Trophoblast cell (in vitro differentiated cells and primary cell): ENCODE measurements at regions not wholly inside any gene's neighbourhood (a gene's known extent, or its start where the extent isn't known, plus 50 kb on each side); places are given as distances from the start of the nearest gene placed in this dataset.

Source experiments
- DNase-seq, 2 donors: peaks; one replicate each; pipeline ENCODE4 v3.0.0-alpha.2; 2016
- H2AFZ ChIP-seq: 2 replicates; pipeline ENCODE4 v1.6.1; 2013; ENCODE audit warnings: low read length, moderate library complexity, mild to moderate bottlenecking; ENCODE audit not compliant: insufficient read depth, poor library complexity
- H2AK5ac ChIP-seq: 2 replicates; pipeline ENCODE4 v1.6.1; 2013; ENCODE audit warnings: mild to moderate bottlenecking, low read length
- H2BK120ac ChIP-seq: 2 replicates; pipeline ENCODE4 v1.6.1; 2013; ENCODE audit warnings: low read length, mild to moderate bottlenecking, moderate library complexity; ENCODE audit not compliant: insufficient read depth, poor library complexity
- H2BK12ac ChIP-seq: 2 replicates; pipeline ENCODE4 v1.6.1; 2013; ENCODE audit warnings: mild to moderate bottlenecking, low read length, moderate library complexity
- H2BK5ac ChIP-seq: 2 replicates; pipeline ENCODE4 v1.6.1; 2013; ENCODE audit warnings: low read length, low read depth, moderate library complexity, mild to moderate bottlenecking; ENCODE audit not compliant: poor library complexity
- H3K14ac ChIP-seq: 2 replicates; pipeline ENCODE4 v1.6.1; 2013; ENCODE audit warnings: mild to moderate bottlenecking, low read length
- H3K18ac ChIP-seq: 2 replicates; pipeline ENCODE4 v1.6.1; 2013; ENCODE audit warnings: mild to moderate bottlenecking, low read length
- H3K23ac ChIP-seq: 2 replicates; pipeline ENCODE4 v1.6.1; 2013; ENCODE audit warnings: low read length
- H3K27ac ChIP-seq: 2 replicates; pipeline ENCODE4 v1.5.1; 2013; ENCODE audit warnings: low read depth, mild to moderate bottlenecking, inconsistent platforms, low read length, moderate library complexity
- H3K27me3 ChIP-seq: 2 replicates; pipeline ENCODE4 v1.6.1; 2013; ENCODE audit warnings: inconsistent platforms, mild to moderate bottlenecking, low read length, moderate library complexity; ENCODE audit not compliant: insufficient read depth
- H3K36me3 ChIP-seq, 2 experiments: 1 replicate in 1 of 2; 2 replicates in 1 of 2; pipeline ENCODE4 v1.6.1; 2013; ENCODE audit warnings: low read length in 2 of 2, mild to moderate bottlenecking in 2 of 2, moderate library complexity in 1 of 2; ENCODE audit not compliant: insufficient read depth in 2 of 2, control insufficient read depth in 1 of 2
- H3K4ac ChIP-seq: 2 replicates; pipeline ENCODE4 v1.6.1; 2013; ENCODE audit warnings: low read depth, mild to moderate bottlenecking, low read length, moderate library complexity
- H3K4me1 ChIP-seq, 2 experiments: 1 replicate in 1 of 2; 2 replicates in 1 of 2; pipeline ENCODE4 v1.6.1; 2013; ENCODE audit warnings: low read length in 2 of 2, mild to moderate bottlenecking in 2 of 2, moderate library complexity in 1 of 2; ENCODE audit not compliant: insufficient read depth in 2 of 2, control insufficient read depth in 1 of 2
- H3K4me2 ChIP-seq: 2 replicates; pipeline ENCODE4 v1.6.1; 2013; ENCODE audit warnings: inconsistent platforms, mild to moderate bottlenecking, low read length, moderate library complexity
- H3K4me3 ChIP-seq: 2 replicates; pipeline ENCODE4 v1.5.1; 2013; ENCODE audit warnings: mild to moderate bottlenecking, low read depth, low read length, inconsistent platforms
- H3K79me1 ChIP-seq: one replicate; pipeline ENCODE4 v1.6.1; 2013; ENCODE audit warnings: low read length
- H3K79me2 ChIP-seq: 2 replicates; pipeline ENCODE4 v1.6.1; 2013; ENCODE audit warnings: low read length, mild to moderate bottlenecking; ENCODE audit not compliant: control insufficient read depth, insufficient read depth, poor library complexity
- H3K9ac ChIP-seq: 2 replicates; pipeline ENCODE4 v1.6.1; 2013; ENCODE audit warnings: mild to moderate bottlenecking, low read length
- H3K9me3 ChIP-seq: 2 replicates; pipeline ENCODE4 v1.6.1; 2013; ENCODE audit warnings: low read depth, mild to moderate bottlenecking, control low read depth, inconsistent platforms, low read length; ENCODE audit not compliant: insufficient read depth
- H4K12ac ChIP-seq: 2 replicates; pipeline ENCODE4 v1.6.1; 2013; ENCODE audit warnings: low read depth, mild to moderate bottlenecking, low read length, moderate library complexity
- H4K8ac ChIP-seq: 2 replicates; pipeline ENCODE4 v1.6.1; 2013; ENCODE audit warnings: low read depth, mild to moderate bottlenecking, low read length, moderate library complexity
- H4K91ac ChIP-seq: one replicate; pipeline ENCODE4 v1.6.1; 2013; ENCODE audit warnings: low read depth, mild to moderate bottlenecking, low read length, moderate library complexity
- WGBS: extraction: QIAGEN DNeasy Blood & Tissue Kit; methylation state at CpG from one replicate; pipeline ENCODE4 v1.1.7; 2013; ENCODE audit warnings: missing lambda C conversion rate; ENCODE audit not compliant: insufficient read length, insufficient coverage; ENCODE audit errors: extremely low coverage; 5-methylcytosine and 5-hydroxymethylcytosine counted together

DNA sequence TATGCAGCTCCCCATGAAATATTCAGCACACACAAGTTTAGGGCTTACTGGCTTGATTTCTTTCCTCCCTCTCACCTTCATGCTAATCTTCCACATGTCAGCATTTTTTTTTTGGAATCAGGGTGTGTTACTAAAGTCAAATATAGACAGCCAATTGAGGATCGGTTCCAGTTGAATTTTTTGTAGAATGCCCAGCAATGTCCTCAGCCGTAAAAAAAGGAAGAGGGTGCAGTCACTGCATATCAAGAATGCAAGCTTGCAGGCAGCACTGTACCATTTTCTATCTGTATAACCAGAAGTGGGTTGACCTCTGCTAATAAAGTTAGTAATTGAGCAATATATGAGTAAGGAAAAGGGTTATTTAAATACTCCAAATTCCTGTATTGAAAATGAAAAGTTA, 51.4 kb upstream of the CHMP2B start:
- Histone ChIP-seq H2AFZ (no peak overlapping the region), H3K23ac (no peak overlapping the region), H4K91ac (no peak overlapping the region), H2BK12ac (no peak overlapping the region), H3K79me2 (no peaks in the 10 kb centered on the region), H2BK5ac (no peak overlapping the region), H3K9ac (no peak overlapping the region), H3K9me3 (no peaks in the 10 kb centered on the region), H2AK5ac (no peak overlapping the region), H4K12ac (no peak overlapping the region), H3K18ac (no peak overlapping the region), H3K36me3 (no peaks in the 10 kb centered on the region), H3K4me3 (no peak overlapping the region), H3K14ac (no peak overlapping the region), H3K79me1 (no peaks in the 10 kb centered on the region), H3K4me1 (no peaks in the 10 kb centered on the region), H3K27me3 (no peaks in the 10 kb centered on the region), H3K27ac (no peak overlapping the region), H3K4me2 (no peak overlapping the region), H3K4ac (no peak overlapping the region), H4K8ac (no peak overlapping the region), H2BK120ac (no peak overlapping the region)
- no peak for DNase-seq
- no CpG with 5 or more reads among the region's 2 CpGs for WGBS

DNA sequence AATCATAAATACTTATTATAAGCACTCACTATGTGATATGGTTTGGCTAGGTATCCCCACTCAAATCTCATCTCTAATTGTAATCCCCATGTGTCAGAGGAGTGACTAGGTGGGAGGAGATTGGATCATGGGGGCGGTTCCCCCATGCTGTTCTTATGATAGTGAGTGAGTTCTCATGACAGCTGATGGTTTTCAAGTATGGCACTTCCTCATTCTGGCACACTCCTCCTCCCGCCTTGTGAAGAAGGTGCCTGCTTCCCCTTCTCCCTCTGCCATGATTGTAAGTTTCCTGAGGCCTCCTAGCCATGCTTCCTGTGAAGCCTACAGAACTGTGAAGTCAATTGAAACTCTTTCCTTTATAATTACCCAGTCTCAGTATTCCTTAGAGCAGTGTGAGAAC, 53.3 kb upstream of the CHMP2B start:
- Histone ChIP-seq H3K4me2 (no peak overlapping the region), H3K27me3 (no peaks in the 10 kb centered on the region), H4K8ac (no peak overlapping the region), H3K23ac (no peak overlapping the region), H3K4me1 (no peaks in the 10 kb centered on the region), H3K18ac (no peak overlapping the region), H3K36me3 (no peaks in the 10 kb centered on the region), H3K9me3 (no peaks in the 10 kb centered on the region), H3K14ac (no peak overlapping the region), H3K79me1 (no peaks in the 10 kb centered on the region), H4K91ac (no peak overlapping the region), H2AFZ (no peak overlapping the region), H2AK5ac (no peak overlapping the region), H3K9ac (no peak overlapping the region), H4K12ac (no peak overlapping the region), H3K27ac (no peak overlapping the region), H2BK120ac (no peak overlapping the region), H3K4me3 (no peak overlapping the region), H3K79me2 (no peaks in the 10 kb centered on the region), H3K4ac (no peak overlapping the region), H2BK5ac (no peak overlapping the region), H2BK12ac (no peak overlapping the region)
- no peak for DNase-seq
- no CpG with 5 or more reads among the region's 2 CpGs for WGBS

DNA sequence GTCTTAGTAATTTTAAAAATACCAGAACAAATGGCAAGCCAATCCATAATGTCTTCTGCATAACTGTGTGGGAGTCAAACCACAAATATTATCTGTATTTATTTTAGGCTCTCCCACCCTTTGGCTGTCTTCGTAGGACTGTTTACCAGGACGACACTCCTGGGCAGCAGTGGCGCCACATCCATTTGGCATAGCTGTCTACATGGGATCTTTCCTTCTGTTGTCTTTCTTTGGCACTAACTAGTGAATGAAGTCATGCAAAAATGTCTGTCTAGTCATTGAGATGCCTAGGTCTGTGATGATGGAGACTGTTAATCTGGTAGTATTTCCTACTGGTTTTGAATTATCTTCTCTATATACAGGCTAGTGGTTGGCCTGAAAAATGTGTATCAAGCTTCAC, 54.0 kb upstream of the CHMP2B start:
- DNase-seq: no peak
- Histone ChIP-seq H4K8ac (no peak overlapping the region), H3K4me3 (no peak overlapping the region), H2BK5ac (no peak overlapping the region), H4K12ac (no peak overlapping the region), H3K79me1 (no peaks in the 10 kb centered on the region), H3K9ac (no peak overlapping the region), H3K4me1 (no peaks in the 10 kb centered on the region), H3K4ac (no peak overlapping the region), H4K91ac (no peak overlapping the region), H3K18ac (no peak overlapping the region), H3K14ac (no peak overlapping the region), H3K36me3 (no peaks in the 10 kb centered on the region), H3K79me2 (no peaks in the 10 kb centered on the region), H3K23ac (no peak overlapping the region), H2BK12ac (no peak overlapping the region), H3K27me3 (no peaks in the 10 kb centered on the region), H3K4me2 (no peak overlapping the region), H2AFZ (no peak overlapping the region), H2AK5ac (no peak overlapping the region), H2BK120ac (no peak overlapping the region), H3K27ac (no peak overlapping the region), H3K9me3 (no peaks in the 10 kb centered on the region)
- no CpG with 5 or more reads among the region's 3 CpGs for WGBS

DNA sequence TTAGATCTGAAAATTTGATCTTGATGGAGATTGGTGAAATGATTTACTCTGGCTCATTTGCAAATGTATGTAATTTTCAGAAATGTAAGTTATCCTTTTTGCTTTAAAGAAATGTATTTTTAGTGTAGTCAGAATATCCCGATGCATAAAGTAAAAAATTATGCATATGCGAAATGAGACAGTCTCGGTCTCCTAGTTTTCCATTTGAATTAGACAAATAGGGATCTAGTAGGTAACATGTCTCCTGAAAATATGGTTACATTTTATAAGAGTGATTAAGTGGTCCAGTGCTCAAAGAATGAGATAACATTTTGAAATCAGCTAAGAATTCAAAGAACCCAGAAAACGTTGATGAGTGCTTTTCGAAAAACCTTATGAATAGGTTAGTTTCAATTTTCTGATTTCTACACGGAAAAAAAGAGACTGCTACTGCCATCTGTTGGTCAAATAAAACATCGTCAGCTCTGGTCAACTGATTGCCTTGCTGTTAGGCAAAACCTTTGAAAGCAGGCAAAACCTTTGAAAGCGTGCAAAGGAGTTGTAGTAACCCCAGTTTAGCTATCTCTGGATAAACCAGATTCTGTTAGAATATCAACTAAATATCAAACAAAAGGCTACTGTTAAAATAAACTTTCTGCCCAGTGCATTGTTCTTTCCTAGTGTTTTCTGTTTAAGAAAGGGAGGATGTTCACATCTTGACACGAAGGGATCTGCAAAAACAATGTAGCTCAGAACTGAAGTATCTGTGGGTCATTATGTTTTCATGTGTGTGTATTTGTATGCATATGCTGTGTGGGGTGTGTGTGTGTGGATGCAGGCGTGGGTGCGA, 59.3 kb upstream of the CHMP2B start:
- Histone ChIP-seq H2AK5ac (no peak overlapping the region), H4K8ac (no peak overlapping the region), H3K27me3 (no peaks in the 10 kb centered on the region), H4K91ac (no peak overlapping the region), H2BK5ac (no peak overlapping the region), H2AFZ (no peak overlapping the region), H3K27ac (no peak overlapping the region), H3K4me2 (no peak overlapping the region), H3K4ac (no peak overlapping the region), H2BK12ac (no peak overlapping the region), H3K4me3 (no peak overlapping the region), H2BK120ac (no peak overlapping the region), H3K23ac (no peak overlapping the region), H3K79me1 (no peaks in the 10 kb centered on the region), H3K14ac (no peak overlapping the region), H3K9me3 (no peaks in the 10 kb centered on the region), H3K9ac (no peak overlapping the region), H3K18ac (no peak overlapping the region), H4K12ac (no peak overlapping the region), H3K79me2 (no peaks in the 10 kb centered on the region), H3K4me1 (no peaks in the 10 kb centered on the region), H3K36me3 (no peaks in the 10 kb centered on the region)
- WGBS: no CpG with 5 or more reads among the region's 11 CpGs
- peak; percentile 60 to 96 for DNase-seq
